ENCODE measurements at regions not wholly inside any gene's neighbourhood (a gene's known extent, or its start where the extent isn't known, plus 50 kb on each side); places are given as distances from the start of the nearest gene placed in this dataset.

DNA sequence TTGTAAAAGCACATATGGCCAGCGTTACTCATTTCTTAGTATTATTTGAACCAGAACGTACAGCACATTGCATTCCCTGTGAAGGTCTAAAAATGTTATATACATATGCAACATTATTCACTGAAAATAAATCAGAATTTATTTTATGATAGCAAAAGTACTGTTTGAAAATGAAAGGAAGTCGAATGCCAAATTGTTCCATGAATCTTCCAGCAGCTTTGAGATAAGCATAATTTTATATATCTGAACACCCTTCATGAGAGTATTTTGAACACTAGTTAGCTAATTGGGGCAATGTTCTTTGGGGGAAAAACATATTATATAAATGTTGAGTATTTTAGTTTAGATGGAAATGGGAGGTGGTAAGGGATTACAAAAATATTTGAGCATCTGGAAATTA lies 300.7 kb upstream of the SYT1 start (continued):
- TF ChIP-seq ZFP3 (tag by site-specific recombination; IDR thresholded peaks at IDR 0.05; ENCODE audit: low read depth) (no peak), ZNF416 (tag by site-specific recombination; IDR thresholded peaks at IDR 0.05) (no peak), ZNF132 (tag by site-specific recombination; IDR thresholded peaks at IDR 0.05; ENCODE audit: borderline replicate concordance) (no peak), KLF1 (tag by site-specific recombination; IDR thresholded peaks at IDR 0.05) (no peak)
- TF ChIP-seq, protein P1, sequence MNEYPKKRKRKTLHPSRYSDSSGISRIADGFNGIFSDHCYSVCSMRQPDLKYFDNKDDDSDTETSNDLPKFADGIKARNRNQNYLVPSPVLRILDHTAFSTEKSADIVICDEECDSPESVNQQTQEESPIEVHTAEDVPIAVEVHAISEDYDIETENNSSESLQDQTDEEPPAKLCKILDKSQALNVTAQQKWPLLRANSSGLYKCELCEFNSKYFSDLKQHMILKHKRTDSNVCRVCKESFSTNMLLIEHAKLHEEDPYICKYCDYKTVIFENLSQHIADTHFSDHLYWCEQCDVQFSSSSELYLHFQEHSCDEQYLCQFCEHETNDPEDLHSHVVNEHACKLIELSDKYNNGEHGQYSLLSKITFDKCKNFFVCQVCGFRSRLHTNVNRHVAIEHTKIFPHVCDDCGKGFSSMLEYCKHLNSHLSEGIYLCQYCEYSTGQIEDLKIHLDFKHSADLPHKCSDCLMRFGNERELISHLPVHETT (tag by site-specific recombination; IDR thresholded peaks at IDR 0.05) = no peak

DNA sequence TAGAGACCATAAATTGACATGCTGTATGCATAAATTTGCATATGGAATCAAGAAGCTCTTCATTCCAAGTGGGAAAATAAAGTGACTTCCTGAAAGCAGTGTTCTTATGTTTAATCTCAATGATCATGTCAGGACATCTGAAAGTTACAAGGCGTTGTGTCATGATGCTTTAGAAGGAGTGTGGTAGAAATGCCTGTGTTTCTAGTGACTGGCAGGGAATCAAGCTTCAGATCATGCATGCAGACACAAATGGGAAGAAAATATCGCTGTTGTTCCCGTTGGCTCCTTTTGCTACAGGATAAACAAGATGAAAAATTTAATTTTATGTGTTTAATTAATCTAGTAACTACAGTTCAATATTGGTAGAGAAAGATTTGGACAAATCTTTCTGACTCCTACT lies 298.1 kb upstream of the SYT1 start:
- Histone ChIP-seq H3K4me3 (ENCODE audit: low read depth, low read length) (no peak overlapping the region), H3K4me1 (ENCODE audit: control insufficient read depth, insufficient read depth, low read length) (no peaks in the 10 kb centered on the region), H3K9me3 (ENCODE audit: control insufficient read depth, insufficient read depth, low read depth, low read length) (no peaks in the 10 kb centered on the region), H3K36me3 (ENCODE audit: control insufficient read depth in 2 of 2, insufficient read depth in 1 of 2, low read length in 2 of 2) (no peaks in the 10 kb centered on the region), H3K27ac (ENCODE audit: extremely low read depth, low read depth, low read length) (no peak overlapping the region)
- TF ChIP-seq ZNF2 (tag by site-specific recombination; IDR thresholded peaks at IDR 0.05) (no peak), ZNF624 (tag by site-specific recombination; IDR thresholded peaks at IDR 0.05) (no peak), KLF7 (tag by site-specific recombination; IDR thresholded peaks at IDR 0.05; ENCODE audit: borderline replicate concordance) (no peak), ZNF133 (tag by site-specific recombination; IDR thresholded peaks at IDR 0.05) (no peak), ZNF175 (tag by site-specific recombination; IDR thresholded peaks at IDR 0.05) (no peak), GLI2 (tag by site-specific recombination; IDR thresholded peaks at IDR 0.05; ENCODE audit: borderline replicate concordance, low read depth) (no peak), ZNF510 (tag by site-specific recombination; IDR thresholded peaks at IDR 0.05; ENCODE audit: insufficient replicate concordance) (no peak), ZNF561 (tag by site-specific recombination; IDR thresholded peaks at IDR 0.05; ENCODE audit: borderline replicate concordance) (no peak), ZNF112 (tag by site-specific recombination; IDR thresholded peaks at IDR 0.05) (no peak), ZNF132 (tag by site-specific recombination; IDR thresholded peaks at IDR 0.05; ENCODE audit: borderline replicate concordance) (no peak), ZNF776 (tag by site-specific recombination; IDR thresholded peaks at IDR 0.05; ENCODE audit: borderline replicate concordance) (no peak)
- TF ChIP-seq, protein P2, sequence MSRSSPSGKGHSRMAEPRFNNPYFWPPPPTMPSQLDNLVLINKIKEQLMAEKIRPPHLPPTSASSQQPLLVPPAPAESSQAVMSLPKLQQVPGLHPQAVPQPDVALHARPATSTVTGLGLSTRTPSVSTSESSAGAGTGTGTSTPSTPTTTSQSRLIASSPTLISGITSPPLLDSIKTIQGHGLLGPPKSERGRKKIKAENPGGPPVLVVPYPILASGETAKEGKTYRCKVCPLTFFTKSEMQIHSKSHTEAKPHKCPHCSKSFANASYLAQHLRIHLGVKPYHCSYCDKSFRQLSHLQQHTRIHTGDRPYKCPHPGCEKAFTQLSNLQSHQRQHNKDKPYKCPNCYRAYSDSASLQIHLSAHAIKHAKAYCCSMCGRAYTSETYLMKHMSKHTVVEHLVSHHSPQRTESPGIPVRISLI (tag by site-specific recombination; IDR thresholded peaks at IDR 0.05) = no peak
- TF ChIP-seq, protein P3, sequence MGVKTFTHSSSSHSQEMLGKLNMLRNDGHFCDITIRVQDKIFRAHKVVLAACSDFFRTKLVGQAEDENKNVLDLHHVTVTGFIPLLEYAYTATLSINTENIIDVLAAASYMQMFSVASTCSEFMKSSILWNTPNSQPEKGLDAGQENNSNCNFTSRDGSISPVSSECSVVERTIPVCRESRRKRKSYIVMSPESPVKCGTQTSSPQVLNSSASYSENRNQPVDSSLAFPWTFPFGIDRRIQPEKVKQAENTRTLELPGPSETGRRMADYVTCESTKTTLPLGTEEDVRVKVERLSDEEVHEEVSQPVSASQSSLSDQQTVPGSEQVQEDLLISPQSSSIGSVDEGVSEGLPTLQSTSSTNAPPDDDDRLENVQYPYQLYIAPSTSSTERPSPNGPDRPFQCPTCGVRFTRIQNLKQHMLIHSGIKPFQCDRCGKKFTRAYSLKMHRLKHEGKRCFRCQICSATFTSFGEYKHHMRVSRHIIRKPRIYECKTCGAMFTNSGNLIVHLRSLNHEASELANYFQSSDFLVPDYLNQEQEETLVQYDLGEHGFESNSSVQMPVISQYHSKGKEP (tag by site-specific recombination; IDR thresholded peaks at IDR 0.05) = no peak
- TF ChIP-seq, protein P4, sequence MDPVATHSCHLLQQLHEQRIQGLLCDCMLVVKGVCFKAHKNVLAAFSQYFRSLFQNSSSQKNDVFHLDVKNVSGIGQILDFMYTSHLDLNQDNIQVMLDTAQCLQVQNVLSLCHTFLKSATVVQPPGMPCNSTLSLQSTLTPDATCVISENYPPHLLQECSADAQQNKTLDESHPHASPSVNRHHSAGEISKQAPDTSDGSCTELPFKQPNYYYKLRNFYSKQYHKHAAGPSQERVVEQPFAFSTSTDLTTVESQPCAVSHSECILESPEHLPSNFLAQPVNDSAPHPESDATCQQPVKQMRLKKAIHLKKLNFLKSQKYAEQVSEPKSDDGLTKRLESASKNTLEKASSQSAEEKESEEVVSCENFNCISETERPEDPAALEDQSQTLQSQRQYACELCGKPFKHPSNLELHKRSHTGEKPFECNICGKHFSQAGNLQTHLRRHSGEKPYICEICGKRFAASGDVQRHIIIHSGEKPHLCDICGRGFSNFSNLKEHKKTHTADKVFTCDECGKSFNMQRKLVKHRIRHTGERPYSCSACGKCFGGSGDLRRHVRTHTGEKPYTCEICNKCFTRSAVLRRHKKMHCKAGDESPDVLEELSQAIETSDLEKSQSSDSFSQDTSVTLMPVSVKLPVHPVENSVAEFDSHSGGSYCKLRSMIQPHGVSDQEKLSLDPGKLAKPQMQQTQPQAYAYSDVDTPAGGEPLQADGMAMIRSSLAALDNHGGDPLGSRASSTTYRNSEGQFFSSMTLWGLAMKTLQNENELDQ (tag by site-specific recombination; IDR thresholded peaks at IDR 0.05; ENCODE audit: low read depth) = no peak
- TF ChIP-seq, protein P5, sequence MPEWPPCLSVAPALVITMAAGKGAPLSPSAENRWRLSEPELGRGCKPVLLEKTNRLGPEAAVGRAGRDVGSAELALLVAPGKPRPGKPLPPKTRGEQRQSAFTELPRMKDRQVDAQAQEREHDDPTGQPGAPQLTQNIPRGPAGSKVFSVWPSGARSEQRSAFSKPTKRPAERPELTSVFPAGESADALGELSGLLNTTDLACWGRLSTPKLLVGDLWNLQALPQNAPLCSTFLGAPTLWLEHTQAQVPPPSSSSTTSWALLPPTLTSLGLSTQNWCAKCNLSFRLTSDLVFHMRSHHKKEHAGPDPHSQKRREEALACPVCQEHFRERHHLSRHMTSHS (tag by site-specific recombination; IDR thresholded peaks at IDR 0.05) = no peak
- TF ChIP-seq, protein P6, sequence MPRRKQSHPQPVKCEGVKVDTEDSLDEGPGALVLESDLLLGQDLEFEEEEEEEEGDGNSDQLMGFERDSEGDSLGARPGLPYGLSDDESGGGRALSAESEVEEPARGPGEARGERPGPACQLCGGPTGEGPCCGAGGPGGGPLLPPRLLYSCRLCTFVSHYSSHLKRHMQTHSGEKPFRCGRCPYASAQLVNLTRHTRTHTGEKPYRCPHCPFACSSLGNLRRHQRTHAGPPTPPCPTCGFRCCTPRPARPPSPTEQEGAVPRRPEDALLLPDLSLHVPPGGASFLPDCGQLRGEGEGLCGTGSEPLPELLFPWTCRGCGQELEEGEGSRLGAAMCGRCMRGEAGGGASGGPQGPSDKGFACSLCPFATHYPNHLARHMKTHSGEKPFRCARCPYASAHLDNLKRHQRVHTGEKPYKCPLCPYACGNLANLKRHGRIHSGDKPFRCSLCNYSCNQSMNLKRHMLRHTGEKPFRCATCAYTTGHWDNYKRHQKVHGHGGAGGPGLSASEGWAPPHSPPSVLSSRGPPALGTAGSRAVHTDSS (tag by site-specific recombination; IDR thresholded peaks at IDR 0.05) = no peak
- CTCF ChIA-PET = no interaction called here
- POLR2A ChIA-PET = no interaction called here

Data from HEK293 (cell line).